GM12892 (cell line): ENCODE measurements at regions not wholly inside any gene's neighbourhood (a gene's known extent, or its start where the extent isn't known, plus 50 kb on each side); places are given as distances from the start of the nearest gene placed in this dataset.

Source experiments
- POLR2A ChIP-seq: IDR thresholded peaks from 2 replicates; pipeline ENCODE4 v1.6.1; 2011; ENCODE audit warnings: low read depth, low read length, control low read depth
- POLR2AphosphoS5 ChIP-seq: IDR thresholded peaks from 2 replicates; pipeline ENCODE4 v1.6.1; 2011; ENCODE audit warnings: low read depth, low read length, control low read depth
- TAF1 ChIP-seq: IDR thresholded peaks from 2 replicates; pipeline ENCODE4 v1.6.1; 2011; ENCODE audit warnings: low read depth, mild to moderate bottlenecking, control low read depth, low read length, borderline replicate concordance

DNA sequence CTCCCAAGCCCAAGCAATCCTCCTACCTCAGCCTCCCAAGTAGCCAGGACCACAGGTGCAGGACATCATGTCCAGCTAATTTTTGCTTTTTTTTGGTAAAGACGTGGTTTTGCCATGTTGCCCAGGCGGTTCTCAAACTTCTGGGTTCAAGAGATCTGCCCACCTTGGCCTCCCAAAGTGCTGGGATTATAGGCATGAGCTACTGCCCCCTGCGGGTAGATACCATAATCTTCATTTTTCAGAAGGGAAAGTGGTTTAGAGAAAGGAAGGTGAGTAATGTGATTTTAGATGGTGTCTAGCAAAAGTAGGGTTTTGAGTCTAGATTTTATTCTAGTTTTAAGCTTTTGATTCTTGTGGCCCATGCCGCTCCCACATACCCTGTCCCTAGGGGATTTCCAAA lies 205.3 kb upstream of the CLNK start:
- TF ChIP-seq POLR2A (no peak), POLR2AphosphoS5 (no peak), TAF1 (no peak)
